SU-DHL-6 (cell line): ENCODE measurements at regions not wholly inside any gene's neighbourhood (a gene's known extent, or its start where the extent isn't known, plus 50 kb on each side); places are given as distances from the start of the nearest gene placed in this dataset.

Experiments
- H2AFZ ChIP-seq: fragments of 200-600 bp; sonication (generic); 2 replicates; pipeline ENCODE4 v1.6.1; 2014; ENCODE audit warnings: low read depth, mild to moderate bottlenecking, moderate library complexity, mixed read lengths, antibody characterized with exemption, low read length; ENCODE audit not compliant: severe bottlenecking
- H3F3A ChIP-seq: fragments of 200-600 bp; shearing (Covaris generic); 2 replicates; pipeline ENCODE4 v1.6.0; 2016; ENCODE audit warnings: antibody characterized with exemption, mild to moderate bottlenecking; ENCODE audit not compliant: insufficient read depth
- H3K27ac ChIP-seq: fragments of 200-600 bp; sonication (generic); 2 replicates; pipeline ENCODE4 v1.5.1; 2016; ENCODE audit warnings: low read depth, mild to moderate bottlenecking, low read length, moderate library complexity, mixed read lengths
- H3K27me3 ChIP-seq: fragments of 200-600 bp; sonication (generic), shearing (Covaris generic); 2 replicates; pipeline ENCODE4 v1.6.0; 2014; ENCODE audit warnings: mild to moderate bottlenecking, low read length
- H3K36me3 ChIP-seq: fragments of 200-600 bp; sonication (generic); 2 replicates; pipeline ENCODE4 v1.6.1; 2014; ENCODE audit warnings: mild to moderate bottlenecking, low read length, mixed read lengths
- H3K4me2 ChIP-seq: fragments of 300-600, 200-600 bp; shearing (Covaris generic), sonication (generic); 2 replicates; pipeline ENCODE4 v1.6.0; 2014; ENCODE audit warnings: low read length, low read depth, mild to moderate bottlenecking; ENCODE audit not compliant: poor library complexity, severe bottlenecking
- H3K4me3 ChIP-seq: fragments of 200-600 bp; sonication (generic); 2 replicates; pipeline ENCODE4 v1.5.1; 2014; ENCODE audit warnings: antibody characterized with exemption, low read length, mild to moderate bottlenecking, mixed read lengths; ENCODE audit not compliant: insufficient read depth, poor library complexity, severe bottlenecking
- H3K79me2 ChIP-seq: fragments of 200-600 bp; sonication (generic); 2 replicates; pipeline ENCODE4 v1.6.1; 2014; ENCODE audit warnings: mild to moderate bottlenecking, low read length, moderate library complexity; ENCODE audit not compliant: insufficient read depth
- H3K9ac ChIP-seq: fragments of 200-600 bp; sonication (generic); 2 replicates; pipeline ENCODE4 v1.7.0; 2014; ENCODE audit warnings: mild to moderate bottlenecking, low read length
- H3K9me2 ChIP-seq: fragments of 200-600 bp; sonication (generic); replicated peaks from 2 replicates; pipeline ENCODE4 v1.6.1; 2014; ENCODE audit warnings: low read length; ENCODE audit not compliant: insufficient read depth
- H3K9me3 ChIP-seq: fragments of 200-600 bp; sonication (generic); 2 replicates; pipeline ENCODE4 v1.6.1; 2014; ENCODE audit warnings: low read length, mixed read lengths; ENCODE audit not compliant: insufficient read depth
- H4K20me1 ChIP-seq: fragments of 200-600 bp; sonication (generic); 2 replicates; pipeline ENCODE4 v1.6.1; 2014; ENCODE audit warnings: low read depth, mild to moderate bottlenecking, antibody characterized with exemption, low read length, moderate library complexity, mixed read lengths
- EZH2phosphoT487 ChIP-seq: fragments of 200-600 bp; sonication (generic), shearing (Covaris generic); conservative IDR thresholded peaks from 2 replicates; pipeline ENCODE4 v1.6.1; 2018; ENCODE audit warnings: mild to moderate bottlenecking, antibody characterized with exemption, low read length, moderate library complexity, mixed read lengths
- TF ChIP-seq, protein P1 (sequence below): fragments of 200-600 bp; sonication (generic); IDR thresholded peaks from one replicate; pipeline ENCODE4 v1.5.1; 2017; ENCODE audit warnings: antibody characterized with exemption, mild to moderate bottlenecking, low read length, moderate library complexity; ENCODE audit not compliant: insufficient read depth, poor library complexity, severe bottlenecking

DNA sequence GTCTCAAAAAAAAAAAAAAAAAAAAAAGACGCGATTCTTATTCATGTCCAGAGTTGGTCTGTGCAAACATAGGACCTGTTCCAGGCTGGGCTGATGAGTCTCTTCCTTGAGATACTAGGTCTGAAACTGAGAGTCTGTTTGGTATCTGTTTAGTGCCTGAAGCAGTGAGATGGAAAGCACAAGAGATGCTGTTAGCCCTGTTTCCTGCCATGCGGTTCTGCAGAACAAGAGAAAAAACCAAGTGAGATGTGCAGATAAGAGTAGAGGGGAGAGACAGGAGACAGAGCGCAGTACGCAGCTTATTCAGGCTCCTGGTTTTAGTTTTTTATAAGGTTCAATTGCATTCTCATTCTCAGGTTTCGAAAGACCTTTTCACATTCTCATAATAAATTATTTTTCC lies 85.8 kb upstream of the PRKCQ start:
- Histone ChIP-seq H3K36me3 (no peaks in the 10 kb centered on the region), H3K27me3 (no peaks in the 10 kb centered on the region), H3K27ac (no peak overlapping the region), H2AFZ (no peak overlapping the region), H3K9me2 (no peaks in the 10 kb centered on the region), H4K20me1 (no peaks in the 10 kb centered on the region), H3K9ac (no peak overlapping the region), H3F3A (no peaks in the 10 kb centered on the region), H3K4me2 (no peak overlapping the region), H3K79me2 (no peaks in the 10 kb centered on the region), H3K4me3 (no peak overlapping the region), H3K9me3 (no peaks in the 10 kb centered on the region)
- TF ChIP-seq, protein P1, sequence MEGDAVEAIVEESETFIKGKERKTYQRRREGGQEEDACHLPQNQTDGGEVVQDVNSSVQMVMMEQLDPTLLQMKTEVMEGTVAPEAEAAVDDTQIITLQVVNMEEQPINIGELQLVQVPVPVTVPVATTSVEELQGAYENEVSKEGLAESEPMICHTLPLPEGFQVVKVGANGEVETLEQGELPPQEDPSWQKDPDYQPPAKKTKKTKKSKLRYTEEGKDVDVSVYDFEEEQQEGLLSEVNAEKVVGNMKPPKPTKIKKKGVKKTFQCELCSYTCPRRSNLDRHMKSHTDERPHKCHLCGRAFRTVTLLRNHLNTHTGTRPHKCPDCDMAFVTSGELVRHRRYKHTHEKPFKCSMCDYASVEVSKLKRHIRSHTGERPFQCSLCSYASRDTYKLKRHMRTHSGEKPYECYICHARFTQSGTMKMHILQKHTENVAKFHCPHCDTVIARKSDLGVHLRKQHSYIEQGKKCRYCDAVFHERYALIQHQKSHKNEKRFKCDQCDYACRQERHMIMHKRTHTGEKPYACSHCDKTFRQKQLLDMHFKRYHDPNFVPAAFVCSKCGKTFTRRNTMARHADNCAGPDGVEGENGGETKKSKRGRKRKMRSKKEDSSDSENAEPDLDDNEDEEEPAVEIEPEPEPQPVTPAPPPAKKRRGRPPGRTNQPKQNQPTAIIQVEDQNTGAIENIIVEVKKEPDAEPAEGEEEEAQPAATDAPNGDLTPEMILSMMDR = no peak
- TF ChIP-seq EZH2phosphoT487 = no peak

GRCh38 chr10:6660460-6660859 lies 80.4 kb upstream of the PRKCQ start:
- H3K9me3 ChIP-seq = no peaks in the 10 kb centered on the region
- no peaks in the 10 kb centered on the region for H3K36me3 ChIP-seq
- H3F3A ChIP-seq = no peaks in the 10 kb centered on the region
- H3K4me3 ChIP-seq = no peak overlapping the region
- no peak overlapping the region for H2AFZ ChIP-seq
- no peaks in the 10 kb centered on the region for H3K79me2 ChIP-seq
- no peak overlapping the region for H3K9ac ChIP-seq
- H4K20me1 ChIP-seq = no peaks in the 10 kb centered on the region
- no peaks in the 10 kb centered on the region for H3K9me2 ChIP-seq
- no peak overlapping the region for H3K4me2 ChIP-seq
- no peak overlapping the region for H3K27ac ChIP-seq
- no peaks in the 10 kb centered on the region for H3K27me3 ChIP-seq
- no peak for TF ChIP-seq EZH2phosphoT487
- TF ChIP-seq, protein P1 = no peak

DNA sequence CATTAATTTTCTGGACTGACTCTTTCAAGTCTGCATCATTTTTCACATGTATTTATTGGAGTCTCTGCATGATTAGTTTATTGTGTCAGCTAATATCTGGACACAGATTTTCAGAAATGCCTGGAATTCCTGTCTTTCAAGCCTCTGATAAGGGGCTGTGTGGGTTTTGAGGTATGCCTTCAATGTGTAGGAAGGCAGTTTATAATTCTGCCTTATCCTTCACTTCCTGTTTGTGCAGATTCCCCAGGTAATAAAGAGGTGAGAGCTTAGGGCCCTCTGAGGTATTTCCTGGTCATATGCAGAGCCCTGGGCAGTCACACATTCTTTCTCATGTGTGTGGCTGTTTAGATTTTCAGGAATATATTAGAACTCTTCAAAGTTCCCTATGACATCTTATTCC lies 79.4 kb upstream of the PRKCQ start:
- no peak overlapping the region for H3K4me2 ChIP-seq
- no peaks in the 10 kb centered on the region for H3K79me2 ChIP-seq
- H3K4me3 ChIP-seq = no peak overlapping the region
- TF ChIP-seq EZH2phosphoT487 = no peak
- TF ChIP-seq, protein P1 = no peak
- H3K36me3 ChIP-seq = no peaks in the 10 kb centered on the region
- no peaks in the 10 kb centered on the region for H3K27me3 ChIP-seq
- no peak overlapping the region for H3K9ac ChIP-seq
- no peaks in the 10 kb centered on the region for H3K9me2 ChIP-seq
- no peaks in the 10 kb centered on the region for H3K9me3 ChIP-seq
- no peaks in the 10 kb centered on the region for H4K20me1 ChIP-seq
- no peak overlapping the region for H3K27ac ChIP-seq
- H3F3A ChIP-seq = no peaks in the 10 kb centered on the region
- no peak overlapping the region for H2AFZ ChIP-seq

GRCh38 chr10:6657669-6658068 lies 77.6 kb upstream of the PRKCQ start:
- no peaks in the 10 kb centered on the region for H3K9me2 ChIP-seq
- H3K4me3 ChIP-seq = no peak overlapping the region
- no peak overlapping the region for H3K9ac ChIP-seq
- H3K36me3 ChIP-seq = no peaks in the 10 kb centered on the region
- no peaks in the 10 kb centered on the region for H4K20me1 ChIP-seq
- no peak overlapping the region for H2AFZ ChIP-seq
- TF ChIP-seq, protein P1 = no peak
- no peak for TF ChIP-seq EZH2phosphoT487
- no peaks in the 10 kb centered on the region for H3F3A ChIP-seq
- H3K27ac ChIP-seq = no peak overlapping the region
- no peaks in the 10 kb centered on the region for H3K27me3 ChIP-seq
- H3K79me2 ChIP-seq = no peaks in the 10 kb centered on the region
- H3K9me3 ChIP-seq = no peaks in the 10 kb centered on the region
- H3K4me2 ChIP-seq = no peak overlapping the region
